HepG2 (cell line): ENCODE measurements at regions not wholly inside any gene's neighbourhood (a gene's known extent, or its start where the extent isn't known, plus 50 kb on each side); places are given as distances from the start of the nearest gene placed in this dataset.
A peak's percentile ranks its signal among the peaks of the same experiment; 100 is the strongest.

Experiments
- ATAC-seq: fragments of 200-7000 bp; cut with Tn5 transposase; 3 replicates; pipeline ENCODE4 v1.9.1; 2020; ENCODE audit warnings: mild to moderate bottlenecking, moderate library complexity
- BruUV-seq: library from RNA; stranded (reverse); fragments of 400-500 nt; replicated peaks from 2 replicates; lab custom pipeline; 2021; lab: Mats Ljungman, UMichigan
- CTCF ChIA-PET: fragments of 300-600 bp; formaldehyde crosslinking; extraction: SDS; loops from one replicate; lab custom pipeline; 2021; ENCODE audit warnings: low total read pairs, inconsistent platforms, low intra/inter-chr PET ratio; lab: Yijun Ruan, JAX
- POLR2A ChIA-PET: fragments of 350-600 bp; sonication (Branson Sonifier 250); formaldehyde crosslinking; loops from one replicate; lab custom pipeline; 2020; ENCODE audit warnings: antibody characterized with exemption, inconsistent platforms; lab: Yijun Ruan, JAX
- DNase-seq: peaks from one replicate; pipeline ENCODE4 v3.0.0-alpha.2; 2015; ENCODE audit warnings: low spot score
- FAIRE-seq: peaks from 3 replicates; lab custom pipeline; 2011; peaks lifted over from hg19 to GRCh38; lab: Jason Lieb, UNC
- H2AFZ ChIP-seq: one replicate; pipeline ENCODE4 v1.6.1; 2011; ENCODE audit warnings: low read length, inconsistent platforms
- H3K27ac ChIP-seq: fragments of 300-600 bp; 3 replicates; pipeline ENCODE4 v1.8.0; 2011; ENCODE audit warnings: mixed run types, mild to moderate bottlenecking, mixed read lengths, low read length, inconsistent platforms; ENCODE audit not compliant: insufficient read depth; ENCODE audit errors: extremely low read length
- H3K27me3 ChIP-seq, 2 experiments: fragments of 200-600 bp in 1 of 2; 2 replicates in 1 of 2; 3 replicates in 1 of 2; pipeline versions ENCODE4 v1.6.0 to v1.8.0; 2011; ENCODE audit warnings: low read length in 2 of 2, mild to moderate bottlenecking in 2 of 2, moderate library complexity in 2 of 2, inconsistent platforms in 1 of 2; ENCODE audit not compliant: insufficient read depth in 2 of 2, control insufficient read depth in 1 of 2
- H3K36me3 ChIP-seq, 2 experiments: fragments of 200-600 bp in 1 of 2; replicated peaks in 1 of 2; 2 replicates in 1 of 2; 3 replicates in 1 of 2; pipeline versions ENCODE4 v1.5.1 to v1.8.0; 2011; ENCODE audit warnings: low read length in 2 of 2, inconsistent platforms in 1 of 2; ENCODE audit not compliant: insufficient read depth in 2 of 2, control insufficient read depth in 1 of 2
- H3K4me1 ChIP-seq: 2 replicates; pipeline ENCODE4 v1.5.1; 2012; ENCODE audit warnings: low read length, inconsistent platforms; ENCODE audit not compliant: insufficient read depth
- H3K4me2 ChIP-seq: 2 replicates; pipeline ENCODE4 v1.6.0; 2011; ENCODE audit warnings: low read depth, low read length, inconsistent platforms
- H3K4me3 ChIP-seq, 3 experiments: fragments of 200-600 bp in 1 of 3; sonication (generic), shearing (Covaris generic) in 1 of 3; replicated peaks in 1 of 3; 2 replicates each; pipeline ENCODE4 v1.5.1; 2011 to 2016; ENCODE audit warnings: low read length in 3 of 3, inconsistent platforms in 2 of 3, low read depth in 2 of 3, mild to moderate bottlenecking in 2 of 3, control low read depth in 1 of 3, mixed read lengths in 1 of 3; ENCODE audit not compliant: insufficient read depth in 1 of 3
- H3K79me2 ChIP-seq: one replicate; pipeline ENCODE4 v1.6.1; 2011; ENCODE audit warnings: low read length, inconsistent platforms; ENCODE audit not compliant: insufficient read depth
- H3K9ac ChIP-seq: 2 replicates; pipeline ENCODE4 v1.6.0; 2011; ENCODE audit warnings: mild to moderate bottlenecking, low read depth, low read length, inconsistent platforms; ENCODE audit not compliant: insufficient read depth
- H3K9me3 ChIP-seq: 2 replicates; pipeline ENCODE4 v1.5.1; 2012; ENCODE audit warnings: mild to moderate bottlenecking, low read length
- H4K20me1 ChIP-seq: 2 replicates; pipeline ENCODE4 v1.6.0; 2011; ENCODE audit warnings: inconsistent platforms, mild to moderate bottlenecking, low read length, moderate library complexity; ENCODE audit not compliant: insufficient read depth
- CEBPB ChIP-seq: IDR thresholded peaks from 2 replicates; pipeline ENCODE4 v1.6.1; 2011; ENCODE audit warnings: low read depth, low read length, improper control_type of control experiment, borderline replicate concordance
- MIER2 ChIP-seq: IDR thresholded peaks from 2 replicates; pipeline ENCODE4 v1.6.1; 2016; ENCODE audit warnings: missing biosample characterization, missing genetic modification reagents
- REL ChIP-seq: sonication (generic); formaldehyde crosslinking; conservative IDR thresholded peaks from 2 replicates; pipeline ENCODE4 v1.8.0; 2022; ENCODE audit warnings: mild to moderate bottlenecking, missing genetic modification reagents, moderate library complexity
- SPEN ChIP-seq: sonication (generic); formaldehyde crosslinking; IDR thresholded peaks from 2 replicates; pipeline ENCODE4 v1.5.1; 2020; ENCODE audit warnings: low read depth, mild to moderate bottlenecking, missing genetic modification reagents
- SUZ12 ChIP-seq: fragments of 150-350 bp; IDR thresholded peaks from 2 replicates; pipeline ENCODE4 v1.6.1; 2014; ENCODE audit warnings: low read depth, low read length
- TBL1XR1 ChIP-seq: fragments of 150-350 bp; IDR thresholded peaks from 2 replicates; pipeline ENCODE4 v1.6.1; 2014; ENCODE audit warnings: borderline replicate concordance, low read length; ENCODE audit not compliant: partially characterized antibody
- ZNF670 ChIP-seq: sonication (generic); formaldehyde crosslinking; IDR thresholded peaks from 2 replicates; pipeline ENCODE4 v1.8.0; 2022; ENCODE audit warnings: mild to moderate bottlenecking, missing genetic modification reagents, borderline replicate concordance
- WGBS: methylation state at CpG from one replicate; pipeline ENCODE4 v1.1.6; 2017; ENCODE audit warnings: low lambda C conversion rate; 5-methylcytosine and 5-hydroxymethylcytosine counted together
- in situ Hi-C: cut with HindIII; loops from 2 replicates; pipeline ENCODE4 v1.10.0; 2017; ENCODE audit warnings: low pct_unique_long_range_greater_than_20kb; ENCODE audit not compliant: extremely low pct_ligation_motif_present
- intact Hi-C: fragments of 100-400 bp; cut with micrococcal nuclease; formaldehyde crosslinking; loops from one replicate; pipeline ENCODE4 v1.10.0; 2022; ENCODE audit not compliant: unreplicated experiment
- TF ChIP-seq, protein P1 (sequence below): sonication (generic); formaldehyde crosslinking; IDR thresholded peaks from 2 replicates; pipeline ENCODE4 v1.9.0; 2021; ENCODE audit warnings: missing genetic modification reagents, borderline replicate concordance

GRCh38 chr5:57408714-57409113 is 73.9 kb downstream of the ACTBL2 start:
- H3K4me3 ChIP-seq, result no peak overlapping the region
- intact Hi-C loops, result no loop called here
- no peak for FAIRE-seq
- H3K27me3 ChIP-seq, result no peaks in the 10 kb centered on the region
- 3% methylated on average over 1 of the region's 1 CpG for WGBS
- no peaks in the 10 kb centered on the region for H4K20me1 ChIP-seq
- H3K27ac ChIP-seq, result no peak overlapping the region
- in situ Hi-C loops, result no loop called here
- CTCF ChIA-PET, result no interaction called here
- H3K36me3 ChIP-seq, result no peaks in the 10 kb centered on the region
- TF ChIP-seq, protein P1, sequence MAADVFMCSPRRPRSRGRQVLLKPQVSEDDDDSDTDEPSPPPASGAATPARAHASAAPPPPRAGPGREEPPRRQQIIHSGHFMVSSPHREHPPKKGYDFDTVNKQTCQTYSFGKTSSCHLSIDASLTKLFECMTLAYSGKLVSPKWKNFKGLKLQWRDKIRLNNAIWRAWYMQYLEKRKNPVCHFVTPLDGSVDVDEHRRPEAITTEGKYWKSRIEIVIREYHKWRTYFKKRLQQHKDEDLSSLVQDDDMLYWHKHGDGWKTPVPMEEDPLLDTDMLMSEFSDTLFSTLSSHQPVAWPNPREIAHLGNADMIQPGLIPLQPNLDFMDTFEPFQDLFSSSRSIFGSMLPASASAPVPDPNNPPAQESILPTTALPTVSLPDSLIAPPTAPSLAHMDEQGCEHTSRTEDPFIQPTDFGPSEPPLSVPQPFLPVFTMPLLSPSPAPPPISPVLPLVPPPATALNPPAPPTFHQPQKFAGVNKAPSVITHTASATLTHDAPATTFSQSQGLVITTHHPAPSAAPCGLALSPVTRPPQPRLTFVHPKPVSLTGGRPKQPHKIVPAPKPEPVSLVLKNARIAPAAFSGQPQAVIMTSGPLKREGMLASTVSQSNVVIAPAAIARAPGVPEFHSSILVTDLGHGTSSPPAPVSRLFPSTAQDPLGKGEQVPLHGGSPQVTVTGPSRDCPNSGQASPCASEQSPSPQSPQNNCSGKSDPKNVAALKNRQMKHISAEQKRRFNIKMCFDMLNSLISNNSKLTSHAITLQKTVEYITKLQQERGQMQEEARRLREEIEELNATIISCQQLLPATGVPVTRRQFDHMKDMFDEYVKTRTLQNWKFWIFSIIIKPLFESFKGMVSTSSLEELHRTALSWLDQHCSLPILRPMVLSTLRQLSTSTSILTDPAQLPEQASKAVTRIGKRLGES, result no peak
- TF ChIP-seq ZNF670 (CRISPR knock-in tag) (no peak), CEBPB (0 out of 2 replicates have a peak, but pooled peaks have one; percentile 13)
- TF ChIP-seq, all 625 proteins: peak for 1
- BruUV-seq, result no TSS peak
- H2AFZ ChIP-seq, result no peak overlapping the region
- POLR2A ChIA-PET, result no interaction called here
- no peak for DNase-seq
- no peak for ATAC-seq
- H3K4me1 ChIP-seq, result no peaks in the 10 kb centered on the region
- no peaks in the 10 kb centered on the region for H3K79me2 ChIP-seq
- no peaks in the 10 kb centered on the region for H3K9me3 ChIP-seq
- H3K9ac ChIP-seq, result no peak overlapping the region
- no peak overlapping the region for H3K4me2 ChIP-seq

DNA sequence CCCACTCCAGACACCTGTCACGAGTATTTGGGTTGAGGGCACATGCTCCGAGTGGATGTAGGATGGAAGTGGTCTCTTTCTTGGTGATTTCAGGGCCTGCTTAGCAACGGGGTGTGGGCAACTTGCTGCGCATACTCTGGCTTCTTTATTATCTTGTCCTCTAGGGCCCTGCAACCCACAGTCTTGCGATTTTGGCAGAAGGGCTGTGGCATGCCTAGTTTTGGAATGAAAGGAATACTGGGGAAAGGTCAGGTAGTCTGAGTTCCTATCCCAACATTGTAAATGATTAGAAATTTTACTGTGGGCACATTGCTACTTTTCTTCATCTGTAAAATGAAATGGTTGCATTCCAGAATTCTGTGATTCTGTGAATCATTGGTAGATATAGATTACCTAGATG is 74.3 kb downstream of the ACTBL2 start:
- 39% methylated on average over 5 of the region's 5 CpGs for WGBS
- Histone ChIP-seq H3K27me3 (no peaks in the 10 kb centered on the region), H3K4me1 (no peaks in the 10 kb centered on the region), H3K36me3 (no peaks in the 10 kb centered on the region), H3K79me2 (no peaks in the 10 kb centered on the region), H2AFZ (no peak overlapping the region), H4K20me1 (no peaks in the 10 kb centered on the region), H3K9me3 (no peaks in the 10 kb centered on the region), H3K4me3 (no peak overlapping the region), H3K9ac (no peak overlapping the region), H3K4me2 (no peak overlapping the region), H3K27ac (no peak overlapping the region)
- in situ Hi-C loops, result no loop called here
- POLR2A ChIA-PET, result no interaction called here
- BruUV-seq, result no TSS peak
- ATAC-seq (no peak), FAIRE-seq (no peak), DNase-seq (no peak)
- intact Hi-C loops, result no loop called here
- CTCF ChIA-PET, result no interaction called here
- TF ChIP-seq TBL1XR1 (no peak), REL (CRISPR knock-in tag) (no peak), SUZ12 (no peak), MIER2 (CRISPR knock-in tag) (no peak), SPEN (CRISPR knock-in tag) (no peak)
